GM12892 (cell line): ENCODE measurements at regions not wholly inside any gene's neighbourhood (a gene's known extent, or its start where the extent isn't known, plus 50 kb on each side); places are given as distances from the start of the nearest gene placed in this dataset.

ENCODE experiments used
- POLR2A ChIP-seq: IDR thresholded peaks from 2 replicates; pipeline ENCODE4 v1.6.1; 2011; ENCODE audit warnings: low read depth, low read length, control low read depth
- POLR2AphosphoS5 ChIP-seq: IDR thresholded peaks from 2 replicates; pipeline ENCODE4 v1.6.1; 2011; ENCODE audit warnings: low read depth, low read length, control low read depth
- TAF1 ChIP-seq: IDR thresholded peaks from 2 replicates; pipeline ENCODE4 v1.6.1; 2011; ENCODE audit warnings: low read depth, mild to moderate bottlenecking, control low read depth, low read length, borderline replicate concordance

DNA sequence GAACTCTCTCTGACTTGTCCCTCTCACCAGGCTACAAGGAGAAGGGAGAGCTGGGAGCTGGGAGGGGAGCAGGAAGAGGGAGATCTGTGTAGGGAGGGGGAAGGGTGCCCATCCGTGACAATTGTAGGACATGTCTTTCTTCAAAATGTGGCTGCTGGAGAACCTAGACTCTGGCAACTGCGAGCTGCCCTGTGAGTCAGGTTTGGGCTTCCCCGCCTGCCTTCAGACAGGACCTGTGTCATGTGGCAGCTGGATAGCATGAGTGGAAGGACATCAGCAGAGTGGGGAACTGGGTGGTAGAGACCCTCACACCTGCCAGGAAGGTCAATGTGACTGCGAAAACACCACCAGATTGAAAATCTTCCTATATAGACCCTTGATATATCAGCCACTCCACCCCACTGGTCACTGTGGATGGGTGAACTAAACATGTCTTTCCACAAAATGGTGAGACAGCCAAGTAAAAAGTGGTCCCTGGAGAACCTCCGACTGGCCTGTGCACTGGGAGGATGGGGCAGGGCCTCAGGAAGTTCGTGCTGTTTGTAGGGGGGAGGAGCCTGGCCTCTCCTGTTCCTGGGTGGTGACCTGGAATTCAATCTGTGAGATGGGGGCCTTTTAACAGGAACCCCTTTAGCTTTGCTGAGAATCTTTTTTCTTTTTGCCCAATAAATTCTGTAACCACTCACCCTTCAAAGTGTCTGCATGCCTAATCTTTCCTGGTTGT, 62.2 kb upstream of the CAPRIN2 start:
- TF ChIP-seq POLR2A = no peak
- TF ChIP-seq TAF1 = no peak
- TF ChIP-seq POLR2AphosphoS5 = no peak
